Body of pancreas (tissue), 4 donors: ENCODE measurements at regions not wholly inside any gene's neighbourhood (a gene's known extent, or its start where the extent isn't known, plus 50 kb on each side); places are given as distances from the start of the nearest gene placed in this dataset.

Experiments
- CTCF ChIP-seq, 7 experiments: fragments of 450-650 bp in 4 of 7; fragments of 200-600 bp in 3 of 7; sonication (generic) in 3 of 7; IDR thresholded peaks; one replicate each; pipeline ENCODE4 v1.5.1; 2016 to 2019; ENCODE audit warnings: antibody characterized with exemption in 7 of 7
- POLR2A ChIP-seq, 3 donors: fragments of 450-650 bp; IDR thresholded peaks; one replicate each; pipeline ENCODE4 v1.6.1; 2016; ENCODE audit warnings: antibody characterized with exemption in 3 of 3, mild to moderate bottlenecking in 2 of 3

GRCh38 chr4:31917334-31917733 is 1197.2 kb downstream of the PCDH7 start:
- no peak for TF ChIP-seq CTCF (IDR thresholded peaks at IDR 0.05)
- TF ChIP-seq POLR2A (IDR thresholded peaks at IDR 0.05) = no peak
